Brain pericyte (primary cell): ENCODE measurements at regions not wholly inside any gene's neighbourhood (a gene's known extent, or its start where the extent isn't known, plus 50 kb on each side); places are given as distances from the start of the nearest gene placed in this dataset.

Experiments
- DNase-seq: peaks from one replicate; pipeline ENCODE4 v3.0.0-alpha.2; 2012; ENCODE audit warnings: low read depth, low spot score

DNA sequence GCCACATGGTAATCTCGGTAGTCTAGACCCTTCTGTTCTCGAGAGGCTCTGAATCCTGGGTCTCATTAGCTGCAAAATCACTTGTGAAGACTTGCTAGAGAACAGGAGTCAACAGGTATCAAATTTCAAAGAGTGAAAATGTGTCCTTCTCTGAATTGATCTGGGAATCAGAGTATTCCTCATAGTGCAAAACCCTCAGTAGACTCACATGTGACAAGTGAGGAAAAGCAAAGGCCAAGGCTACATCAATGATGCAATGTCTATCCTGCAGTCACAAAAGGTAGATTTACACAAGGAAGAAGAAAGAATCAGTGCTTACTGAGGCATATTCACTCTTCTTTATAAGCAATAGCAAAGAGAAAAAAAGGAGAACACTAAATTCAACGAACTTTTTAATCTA lies 1220.0 kb upstream of the GJE1 start:
- DNase-seq, result no peak

DNA sequence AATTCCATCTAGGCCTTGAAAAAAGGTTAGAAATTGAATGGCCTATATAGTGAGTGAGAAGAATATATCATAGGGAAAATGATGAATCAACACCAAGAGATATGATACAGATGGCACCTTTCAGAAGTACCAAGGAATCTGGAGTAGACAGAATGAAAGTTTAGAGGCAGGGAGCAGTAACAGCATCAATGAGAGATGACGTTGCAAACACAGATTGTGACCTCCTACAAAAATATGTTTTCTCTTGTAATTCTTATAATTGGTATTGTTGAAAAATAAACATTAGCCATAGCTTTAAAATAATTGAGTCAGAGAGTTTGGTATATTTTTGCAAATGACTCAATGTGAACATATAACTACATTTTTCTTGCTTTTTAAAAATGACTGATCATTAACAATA lies 1223.1 kb upstream of the GJE1 start:
- no peak for DNase-seq

DNA sequence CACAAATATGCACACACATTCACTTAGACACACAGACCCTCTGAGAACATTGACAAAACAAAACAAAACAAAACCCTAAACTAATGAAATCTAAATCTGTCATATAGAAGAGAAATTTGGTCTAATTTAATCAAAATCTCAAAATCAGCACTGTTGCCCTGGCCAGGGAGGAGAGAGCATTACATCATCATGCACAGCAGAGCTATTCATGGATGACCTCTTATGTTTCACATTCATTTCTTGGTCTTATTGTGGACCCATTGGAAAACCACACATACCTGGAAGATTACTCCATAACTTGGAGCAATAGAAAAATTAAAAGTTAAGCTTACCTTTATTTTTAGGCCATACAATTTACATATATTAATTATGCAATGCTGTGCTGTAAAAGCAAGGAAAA lies 1223.6 kb upstream of the GJE1 start:
- DNase-seq, result no peak

DNA sequence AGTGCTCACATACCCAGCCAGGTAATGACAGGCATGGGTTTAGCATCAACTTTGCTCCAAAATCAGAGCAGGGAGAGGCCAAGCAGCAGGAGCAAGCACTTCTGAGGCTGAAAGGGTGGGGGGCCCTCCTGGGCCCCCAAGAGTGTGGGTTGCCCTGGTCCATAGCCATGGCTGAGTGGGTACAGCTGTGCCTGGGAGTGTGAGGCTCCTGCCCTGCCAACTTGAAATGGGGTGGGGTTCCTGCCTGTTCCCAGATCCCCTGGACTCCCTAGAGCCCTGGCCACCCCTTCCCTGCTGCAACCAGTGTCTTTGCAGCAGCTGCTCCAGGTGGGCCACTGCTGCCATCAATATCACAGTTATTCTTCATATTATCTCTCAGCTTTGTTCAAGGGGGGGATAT lies 1224.2 kb upstream of the GJE1 start:
- DNase-seq, result no peak

DNA sequence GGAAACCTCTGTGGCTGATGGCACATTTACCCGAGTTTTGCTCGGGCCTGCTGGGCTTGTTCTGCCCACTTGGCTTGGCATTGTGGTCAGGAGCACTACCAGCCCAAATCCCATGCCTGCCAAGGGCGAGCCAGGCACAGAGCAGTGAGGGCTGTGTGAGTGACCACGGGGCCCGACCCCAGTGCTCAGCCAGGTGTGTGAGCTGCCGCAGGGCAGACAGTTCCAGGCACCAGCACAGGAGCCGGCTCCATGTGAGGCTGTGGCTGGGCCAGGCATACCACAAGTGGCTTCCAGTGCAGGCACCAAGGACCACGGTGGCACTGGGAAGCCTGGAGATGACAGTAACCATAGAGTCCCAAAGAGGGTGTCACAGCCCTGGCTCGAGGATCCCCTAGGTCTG lies 1225.5 kb upstream of the GJE1 start:
- no peak for DNase-seq

DNA sequence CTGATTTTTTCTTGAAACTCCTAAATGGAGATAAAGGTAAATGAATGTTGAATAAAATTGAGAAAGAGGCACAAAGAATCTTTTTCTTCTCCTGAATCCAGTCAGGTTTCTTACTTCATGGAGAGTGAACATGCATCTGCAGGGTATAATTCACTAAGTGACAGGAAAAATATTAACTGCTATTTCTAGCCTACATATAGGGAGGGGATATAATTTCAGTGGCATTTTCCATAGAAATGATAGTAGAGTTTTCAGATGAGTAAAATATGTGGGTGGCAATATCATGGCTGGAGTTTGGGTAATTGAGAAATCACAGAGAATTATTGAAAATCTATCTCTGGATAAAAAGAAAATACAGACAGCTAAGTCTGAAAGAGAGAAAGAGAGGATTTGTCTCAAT lies 1227.0 kb upstream of the GJE1 start:
- DNase-seq, result no peak

DNA sequence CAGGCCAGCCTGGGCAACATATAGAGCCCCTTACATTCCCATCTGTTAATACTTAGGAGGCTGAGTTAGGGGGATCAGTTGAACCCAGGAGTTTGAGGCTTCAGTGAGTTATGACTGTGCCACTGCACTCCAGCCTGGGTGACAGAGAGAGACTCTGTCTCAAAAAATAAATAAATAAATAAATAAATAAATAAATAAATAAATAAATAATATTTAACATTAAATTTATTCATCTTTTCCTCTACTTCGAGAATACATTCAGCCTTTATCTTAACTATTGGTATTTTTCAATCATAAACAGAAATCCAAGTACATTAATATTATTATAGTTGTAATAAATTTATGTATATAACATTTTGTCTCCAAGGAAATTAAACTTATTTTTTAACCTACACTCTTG lies 1227.7 kb upstream of the GJE1 start:
- no peak for DNase-seq

DNA sequence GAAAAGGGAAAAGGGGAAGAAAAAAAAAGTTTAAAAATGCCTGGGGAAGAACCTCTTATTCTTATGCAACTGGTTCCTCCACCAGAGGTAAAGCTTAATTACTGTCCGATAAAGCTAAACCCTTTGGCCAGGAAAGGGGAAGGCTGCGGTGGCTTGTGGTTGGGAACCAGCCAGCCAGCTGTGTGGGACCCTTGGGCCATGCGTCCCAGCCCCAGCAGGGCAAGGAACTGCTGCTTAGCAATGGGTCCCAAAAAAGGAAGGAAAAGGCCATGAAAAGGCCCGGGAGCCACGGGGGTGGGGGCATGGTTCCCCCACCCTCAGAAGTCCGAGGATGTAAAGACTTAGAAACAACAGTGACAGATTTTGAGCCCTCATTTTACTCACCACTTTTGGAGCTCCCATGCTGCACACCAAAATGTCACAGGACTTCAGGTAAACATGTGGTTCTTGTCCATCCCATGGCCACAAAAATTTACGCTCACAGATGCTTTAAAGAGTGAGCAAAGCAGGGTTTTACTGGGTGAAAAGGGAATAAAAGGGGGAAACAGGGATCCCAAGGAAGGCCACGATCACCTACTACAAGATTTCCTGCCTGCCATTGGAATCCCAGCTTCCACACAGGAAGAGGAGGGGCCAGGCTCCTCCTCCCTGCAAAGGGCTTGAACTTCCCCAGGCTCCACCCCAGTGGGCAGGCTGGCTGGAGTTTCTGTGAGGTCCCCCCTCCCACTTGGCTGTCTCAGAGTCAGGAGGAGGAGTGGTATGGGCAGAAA lies 1234.7 kb upstream of the GJE1 start:
- no peak for DNase-seq

DNA sequence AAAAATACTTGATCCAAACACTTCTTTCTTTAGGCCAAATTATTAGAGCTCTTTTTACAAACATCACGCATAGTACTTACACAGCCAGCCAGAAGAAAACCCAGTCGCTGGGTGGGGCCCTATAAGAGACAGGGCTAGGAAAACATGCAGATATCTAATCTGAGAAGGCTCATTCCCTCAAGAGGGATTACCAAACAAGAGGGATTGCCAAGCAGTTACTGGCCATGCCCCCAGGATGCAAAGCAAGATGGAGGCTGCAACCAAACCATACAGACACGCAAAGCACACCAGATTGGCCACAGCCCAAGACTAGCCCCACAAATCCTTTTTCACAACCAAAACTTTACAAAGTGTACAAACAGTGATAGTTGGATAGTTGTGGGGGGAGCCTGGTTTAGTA lies 1235.4 kb upstream of the GJE1 start:
- DNase-seq, result no peak

DNA sequence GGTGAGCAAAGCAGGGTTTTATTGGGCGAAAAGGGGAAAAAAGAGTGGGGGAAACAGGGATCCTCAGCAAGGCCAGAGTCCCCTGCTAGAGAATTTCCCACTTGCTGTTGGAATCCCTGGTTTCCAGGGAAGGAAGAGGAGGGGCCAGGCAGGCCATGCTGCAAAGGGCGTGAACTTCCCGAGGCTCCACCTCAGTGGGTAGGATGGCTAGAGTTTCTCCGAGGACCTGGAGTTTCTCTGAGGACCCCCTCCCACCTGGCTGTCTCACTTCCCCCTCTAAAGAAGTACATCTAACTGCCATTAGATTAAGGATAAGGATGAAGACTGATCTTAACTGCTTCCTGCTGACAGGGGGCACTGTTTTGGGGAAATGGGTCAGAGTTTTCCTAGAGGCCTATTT lies 1239.3 kb upstream of the GJE1 start:
- no peak for DNase-seq

DNA sequence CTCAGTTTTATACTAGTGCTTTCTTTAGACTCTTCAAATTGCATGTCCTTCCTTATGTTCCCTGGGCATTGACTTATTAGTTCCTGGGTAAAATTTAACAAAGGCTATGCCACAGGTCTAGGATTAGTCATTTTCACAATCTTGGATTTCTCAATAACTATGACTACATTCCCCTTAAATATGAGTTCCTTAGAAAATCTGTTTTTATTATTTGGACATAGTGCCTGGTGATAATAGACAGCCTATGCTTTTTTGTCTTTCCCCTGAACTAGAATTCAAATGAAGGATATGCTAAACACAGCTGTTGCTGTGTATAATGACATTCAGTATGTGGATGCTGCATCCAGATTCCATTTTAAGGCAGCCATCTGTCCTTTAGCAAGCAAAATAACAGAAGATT lies 1252.8 kb upstream of the GJE1 start:
- DNase-seq, result no peak

DNA sequence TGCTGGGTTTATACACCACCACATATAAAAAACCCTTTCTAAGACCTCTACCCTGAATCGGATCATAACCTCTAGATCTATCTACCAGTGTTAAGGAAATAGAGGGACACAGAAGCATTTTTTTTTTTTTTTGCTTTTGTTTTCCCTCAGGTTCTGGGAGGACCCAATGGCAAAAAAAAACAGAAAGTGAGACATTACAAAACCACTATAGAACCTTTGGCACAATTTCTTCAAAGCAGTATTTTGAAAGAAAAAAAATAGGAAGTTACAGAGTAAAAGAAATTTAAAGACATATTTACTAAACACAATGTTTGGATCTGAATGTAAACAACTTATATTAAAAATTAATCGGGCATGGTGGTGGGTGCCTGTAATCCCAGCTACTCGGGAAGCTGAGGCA lies 1258.7 kb upstream of the GJE1 start:
- no peak for DNase-seq

DNA sequence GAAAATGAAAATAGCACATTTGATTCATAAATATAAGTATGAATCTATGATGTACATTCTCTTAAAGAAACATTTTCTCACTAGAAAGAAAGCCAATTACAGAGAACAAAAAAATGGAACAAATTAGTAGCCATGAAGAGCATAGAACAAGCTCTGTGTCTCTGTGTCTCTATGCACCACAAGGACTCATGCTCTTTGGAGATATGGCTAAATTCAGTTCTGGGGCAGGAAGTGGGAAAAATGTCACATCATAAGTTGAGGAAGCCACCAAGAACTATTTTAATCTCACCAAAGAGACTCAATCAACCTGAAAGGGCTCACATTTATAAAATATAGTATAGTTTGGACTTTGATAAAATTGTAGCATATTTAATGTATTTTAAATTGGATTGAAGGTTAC lies 1259.8 kb upstream of the GJE1 start:
- no peak for DNase-seq

DNA sequence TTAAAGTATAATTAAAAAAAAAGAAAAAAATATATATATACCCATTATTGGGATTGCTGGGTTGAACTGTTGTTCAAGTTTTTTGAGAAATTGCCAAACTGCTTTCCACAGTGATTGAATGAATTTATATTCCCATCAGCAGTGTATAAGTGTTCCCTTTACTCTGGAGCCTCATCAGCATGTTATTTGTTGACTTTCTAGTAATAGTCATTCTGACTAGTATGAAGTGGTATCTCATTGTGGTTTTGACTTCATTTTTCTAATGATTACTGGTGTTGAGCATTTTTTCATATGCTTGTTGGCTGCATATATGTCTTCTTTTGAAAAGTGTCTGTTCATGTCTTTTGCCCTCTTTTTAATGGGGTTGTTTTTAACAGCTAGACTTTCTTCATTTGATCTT lies 1260.8 kb upstream of the GJE1 start:
- no peak for DNase-seq

DNA sequence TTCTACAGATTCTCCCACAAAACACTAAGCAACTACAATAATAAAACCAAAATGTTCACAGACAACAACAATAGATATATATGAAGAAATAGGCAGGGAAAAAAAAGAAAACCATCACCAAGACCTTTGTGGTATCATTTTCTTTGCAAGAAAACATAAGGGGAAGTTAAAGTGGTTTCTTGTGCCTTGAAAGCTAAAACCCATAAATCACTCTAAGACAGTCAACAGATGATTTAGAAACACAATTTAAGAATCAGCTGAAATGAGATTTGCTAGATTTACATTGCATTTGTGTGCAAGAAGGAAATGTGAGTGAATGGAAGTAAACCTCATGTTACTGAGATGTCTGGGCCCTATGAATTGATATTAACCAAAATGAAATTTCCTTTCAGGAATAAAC lies 1265.4 kb upstream of the GJE1 start:
- no peak for DNase-seq

DNA sequence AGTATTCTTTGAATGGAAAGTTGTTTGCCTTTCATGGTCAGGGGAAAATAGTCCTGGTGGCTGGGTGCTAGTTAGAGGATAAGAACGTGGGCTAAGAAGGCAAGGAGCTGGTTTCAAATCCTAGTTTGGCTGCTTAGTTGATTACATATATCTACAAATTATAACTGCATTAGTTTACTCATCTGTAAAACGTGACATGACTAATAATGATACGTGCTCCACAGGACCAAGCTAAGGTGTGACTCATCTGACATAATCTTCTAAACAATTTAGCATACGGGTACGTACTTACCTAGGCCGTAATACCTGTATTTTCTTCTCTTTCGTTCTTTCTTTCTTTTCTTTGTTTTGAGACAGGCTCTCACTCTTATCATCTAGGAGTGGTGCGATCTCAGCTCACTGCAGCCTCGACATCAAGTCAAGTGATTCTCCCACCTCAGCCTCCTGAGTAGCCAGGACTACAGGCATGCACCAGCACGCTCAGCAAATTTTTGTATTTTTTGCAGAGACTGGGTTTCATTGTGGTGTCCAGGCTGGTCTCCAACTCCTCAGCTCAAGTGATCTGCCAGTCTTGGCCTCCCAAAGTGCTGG lies 1274.2 kb upstream of the GJE1 start:
- DNase-seq, result no peak

DNA sequence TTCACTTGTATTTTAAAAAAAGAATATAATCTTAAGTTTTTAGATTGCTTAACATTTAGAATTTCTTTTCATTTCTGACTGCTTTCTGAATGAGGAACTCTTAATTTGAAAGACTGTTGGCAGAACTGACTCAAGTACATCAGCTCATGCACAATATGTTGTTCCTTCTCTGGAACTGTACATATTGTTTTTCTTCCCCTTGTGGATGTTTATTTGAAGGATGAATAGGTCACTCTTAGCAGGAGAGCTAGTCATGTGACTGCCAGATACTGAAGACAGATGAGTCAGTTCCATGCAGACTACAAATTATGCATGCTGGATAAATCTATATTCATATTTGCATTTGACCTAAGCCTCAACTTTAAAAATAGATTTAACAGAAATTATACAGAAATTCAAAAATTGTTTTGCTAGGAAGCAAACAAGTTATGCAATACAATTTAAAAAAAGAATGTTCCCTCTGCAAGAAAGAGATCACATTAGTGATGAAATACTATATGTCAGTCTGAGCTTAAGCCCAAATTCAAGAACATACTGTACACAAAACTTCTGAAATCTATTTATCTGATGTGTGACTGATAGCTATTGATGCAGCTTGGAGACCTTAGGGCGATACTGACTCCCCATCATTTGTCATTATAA lies 1274.9 kb upstream of the GJE1 start:
- peak; percentile 93 for DNase-seq

DNA sequence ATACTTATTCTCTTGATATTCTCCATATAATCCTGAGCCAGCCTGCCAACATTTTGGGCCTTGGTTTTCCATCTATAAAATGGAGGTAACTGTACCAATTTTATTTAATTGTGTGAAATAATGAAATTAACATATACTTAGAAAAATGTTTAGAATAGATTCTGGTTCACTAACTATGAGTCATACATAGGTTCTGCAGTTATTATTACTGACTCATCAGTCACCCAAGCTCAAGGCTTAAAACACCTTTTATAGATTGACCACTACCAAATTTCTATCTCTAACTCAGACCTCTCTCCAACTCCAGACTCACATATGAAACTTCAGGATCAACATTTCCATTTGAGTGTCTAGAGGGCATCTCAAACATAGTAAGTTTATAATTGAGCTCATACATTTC lies 1277.2 kb upstream of the GJE1 start:
- no peak for DNase-seq

DNA sequence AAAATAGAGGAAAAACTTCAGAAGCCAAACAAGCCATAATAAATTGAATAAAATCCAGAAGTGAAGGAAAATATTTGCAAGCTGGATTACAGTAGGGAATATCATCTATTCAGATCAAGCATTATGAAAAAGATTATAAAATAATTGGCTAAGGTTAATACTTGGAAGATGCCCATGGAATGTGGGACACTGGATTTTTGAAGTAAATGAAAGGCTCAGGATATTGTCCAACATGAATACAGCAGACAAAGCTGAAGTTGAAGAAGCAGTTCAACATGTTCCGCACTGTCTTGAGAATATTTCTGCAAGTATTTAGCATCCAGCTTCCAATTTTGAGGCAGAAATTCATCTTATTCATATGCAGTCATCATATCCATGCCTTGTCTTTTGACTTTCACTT lies 1278.4 kb upstream of the GJE1 start:
- no peak for DNase-seq

DNA sequence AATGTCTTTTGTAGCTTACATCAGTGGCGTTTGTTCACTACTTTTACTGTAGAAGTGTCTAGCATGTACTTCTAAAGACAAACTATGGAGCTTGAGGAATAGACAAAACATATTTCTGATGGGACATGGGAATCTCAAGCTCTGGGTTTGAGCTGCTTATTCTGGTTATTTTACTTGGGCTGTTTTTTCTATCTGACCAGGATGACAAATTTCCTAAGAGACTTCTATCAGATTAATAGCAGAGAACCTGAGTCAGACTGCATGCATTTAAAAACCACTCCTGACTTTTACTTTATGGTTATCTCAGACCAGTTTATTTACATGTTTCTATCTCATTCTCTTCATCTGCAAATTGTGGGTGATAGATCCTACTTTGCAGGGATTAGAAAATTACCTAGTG lies 1282.3 kb upstream of the GJE1 start:
- DNase-seq, result no peak

DNA sequence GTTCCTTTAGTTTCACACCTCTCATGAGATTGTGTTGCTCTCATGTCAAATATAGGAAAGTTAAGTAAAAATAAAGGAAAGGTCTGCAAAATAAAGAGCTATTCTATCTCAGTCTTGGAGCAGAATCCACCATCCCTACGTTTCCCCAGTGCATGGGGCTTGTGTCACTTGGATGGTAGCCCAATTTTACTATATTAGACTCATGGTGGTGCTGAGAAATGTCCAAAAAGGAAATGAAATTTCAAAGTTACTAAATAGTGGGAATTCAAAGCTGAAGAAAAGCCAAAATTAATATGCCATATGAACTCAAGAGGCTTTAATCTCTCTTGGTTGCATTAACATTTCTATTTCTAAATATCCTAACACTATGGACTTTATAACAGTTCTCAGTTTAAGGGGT lies 1283.3 kb upstream of the GJE1 start:
- DNase-seq, result no peak

DNA sequence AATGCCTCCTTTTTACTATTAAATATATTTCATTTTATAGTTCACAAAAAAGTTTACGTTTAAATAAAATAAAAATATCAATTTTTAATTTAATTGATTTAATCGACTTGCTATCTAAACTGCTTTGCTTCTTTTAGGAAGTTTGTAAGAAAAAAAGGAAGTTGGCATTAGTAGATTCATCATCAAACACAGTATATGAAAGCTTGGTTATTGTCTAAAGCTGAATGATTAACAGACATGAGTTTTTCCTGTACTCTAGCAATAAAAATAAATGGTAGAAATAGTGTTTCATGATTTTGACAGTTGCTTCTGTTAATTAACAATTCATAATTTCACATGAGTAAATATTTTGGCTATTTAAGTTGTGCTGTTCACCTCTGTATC lies 1285.5 kb upstream of the GJE1 start:
- DNase-seq, result no peak

DNA sequence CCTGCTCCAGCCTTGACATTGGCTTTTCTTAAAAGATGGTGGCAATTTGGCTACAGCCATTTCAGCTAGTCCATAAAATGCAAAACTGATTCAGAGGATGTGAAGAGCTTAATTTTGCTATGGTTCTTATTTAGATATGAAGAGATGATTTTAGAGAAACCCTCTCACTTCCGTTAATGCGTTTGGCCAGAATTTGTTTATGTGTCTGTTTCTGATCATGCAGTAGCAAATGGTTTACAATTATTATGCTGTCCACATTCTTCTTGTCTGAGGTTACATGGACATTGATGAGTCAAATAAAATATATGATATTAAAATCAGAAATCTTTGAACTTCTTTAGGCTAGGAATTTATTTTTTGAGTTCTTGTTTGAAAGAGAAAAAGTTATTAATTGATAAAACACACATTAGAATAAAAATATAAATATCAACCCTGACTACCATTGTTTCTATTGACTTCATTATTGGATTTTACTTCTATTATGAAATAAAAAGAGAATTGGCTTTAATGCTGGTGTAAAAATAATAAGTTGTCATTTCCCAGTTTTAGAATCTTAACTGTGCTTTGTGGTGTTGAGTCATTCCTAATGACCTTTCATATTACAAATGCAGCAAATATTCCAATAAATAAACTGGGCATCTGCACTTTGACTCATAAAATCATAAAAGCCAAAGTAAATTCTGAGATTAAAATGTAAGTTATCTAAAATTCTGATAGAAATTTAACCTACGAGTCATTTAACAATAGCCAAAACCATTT lies 1286.0 kb upstream of the GJE1 start:
- no peak for DNase-seq
